GM12874 (cell line): ENCODE measurements at regions not wholly inside any gene's neighbourhood (a gene's known extent, or its start where the extent isn't known, plus 50 kb on each side); places are given as distances from the start of the nearest gene placed in this dataset.

ENCODE experiments used
- TF ChIP-seq, protein P1 (sequence below): IDR thresholded peaks from 2 replicates; pipeline ENCODE4 v1.5.1; 2011; ENCODE audit warnings: low read depth, mild to moderate bottlenecking, control low read depth, low read length, moderate library complexity; ENCODE audit not compliant: insufficient read depth

DNA sequence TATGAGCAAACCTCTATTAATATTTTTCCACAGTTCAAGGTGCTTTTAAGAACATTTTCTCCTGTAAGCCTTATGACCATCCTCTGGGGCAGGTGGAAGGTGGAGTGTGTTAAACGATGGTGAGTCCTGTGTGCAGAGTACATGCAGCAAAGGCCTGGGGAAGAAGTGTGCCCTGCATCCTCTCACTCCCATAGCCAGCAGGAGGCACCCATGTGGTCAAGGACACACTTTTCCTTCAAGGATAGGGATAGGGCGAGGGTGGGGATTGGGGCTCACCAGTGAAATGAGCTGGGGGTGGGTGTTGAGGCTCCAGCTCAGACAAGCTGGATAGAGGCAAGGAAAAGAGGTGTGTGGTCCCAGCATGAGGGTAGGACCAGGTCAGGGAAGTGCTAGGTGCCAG is 120.8 kb upstream of the KCNE2 start:
- TF ChIP-seq, protein P1, sequence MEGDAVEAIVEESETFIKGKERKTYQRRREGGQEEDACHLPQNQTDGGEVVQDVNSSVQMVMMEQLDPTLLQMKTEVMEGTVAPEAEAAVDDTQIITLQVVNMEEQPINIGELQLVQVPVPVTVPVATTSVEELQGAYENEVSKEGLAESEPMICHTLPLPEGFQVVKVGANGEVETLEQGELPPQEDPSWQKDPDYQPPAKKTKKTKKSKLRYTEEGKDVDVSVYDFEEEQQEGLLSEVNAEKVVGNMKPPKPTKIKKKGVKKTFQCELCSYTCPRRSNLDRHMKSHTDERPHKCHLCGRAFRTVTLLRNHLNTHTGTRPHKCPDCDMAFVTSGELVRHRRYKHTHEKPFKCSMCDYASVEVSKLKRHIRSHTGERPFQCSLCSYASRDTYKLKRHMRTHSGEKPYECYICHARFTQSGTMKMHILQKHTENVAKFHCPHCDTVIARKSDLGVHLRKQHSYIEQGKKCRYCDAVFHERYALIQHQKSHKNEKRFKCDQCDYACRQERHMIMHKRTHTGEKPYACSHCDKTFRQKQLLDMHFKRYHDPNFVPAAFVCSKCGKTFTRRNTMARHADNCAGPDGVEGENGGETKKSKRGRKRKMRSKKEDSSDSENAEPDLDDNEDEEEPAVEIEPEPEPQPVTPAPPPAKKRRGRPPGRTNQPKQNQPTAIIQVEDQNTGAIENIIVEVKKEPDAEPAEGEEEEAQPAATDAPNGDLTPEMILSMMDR: no peak

DNA sequence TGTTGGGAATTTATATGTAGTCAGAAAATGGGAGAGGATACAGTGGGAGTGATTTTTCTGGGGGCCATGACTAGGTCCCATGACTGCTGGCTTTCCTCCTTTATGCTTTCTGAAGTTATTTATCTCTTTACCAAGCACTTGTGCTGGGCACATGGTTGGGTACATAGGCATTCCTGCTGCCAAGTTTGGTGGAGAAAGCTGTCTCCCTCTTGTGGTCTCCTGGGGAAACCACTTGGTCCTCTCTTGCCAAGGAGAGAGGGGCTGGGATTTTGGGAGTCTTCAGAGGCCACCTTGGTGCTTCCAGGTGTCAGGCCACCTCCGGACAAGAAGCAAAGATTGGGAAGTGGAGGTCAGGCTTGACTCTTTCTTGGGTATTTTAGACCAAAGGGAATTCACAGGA is 120.2 kb upstream of the KCNE2 start:
- TF ChIP-seq, protein P1: peak; percentile 26; the same call in 1 of the 2 replicates

DNA sequence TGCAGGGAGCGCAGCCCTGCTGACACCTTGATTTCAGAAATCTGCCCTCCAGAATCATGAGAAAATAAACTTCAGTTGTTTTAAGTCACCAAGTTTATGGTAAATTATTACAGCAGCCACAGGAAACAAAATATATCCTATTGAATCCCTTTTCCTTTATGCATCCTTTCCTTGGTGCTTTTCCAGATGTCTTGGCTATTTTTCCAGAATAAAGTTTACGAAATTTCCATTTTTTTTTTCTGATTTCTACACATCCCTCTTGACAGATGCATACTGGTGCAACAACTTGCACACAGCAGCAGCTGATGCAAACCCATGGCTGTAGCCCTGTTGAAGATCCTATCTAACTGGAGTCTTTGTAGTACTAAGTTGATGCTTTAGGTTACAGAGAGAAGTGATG is 111.1 kb upstream of the KCNE2 start:
- TF ChIP-seq, protein P1: no peak

DNA sequence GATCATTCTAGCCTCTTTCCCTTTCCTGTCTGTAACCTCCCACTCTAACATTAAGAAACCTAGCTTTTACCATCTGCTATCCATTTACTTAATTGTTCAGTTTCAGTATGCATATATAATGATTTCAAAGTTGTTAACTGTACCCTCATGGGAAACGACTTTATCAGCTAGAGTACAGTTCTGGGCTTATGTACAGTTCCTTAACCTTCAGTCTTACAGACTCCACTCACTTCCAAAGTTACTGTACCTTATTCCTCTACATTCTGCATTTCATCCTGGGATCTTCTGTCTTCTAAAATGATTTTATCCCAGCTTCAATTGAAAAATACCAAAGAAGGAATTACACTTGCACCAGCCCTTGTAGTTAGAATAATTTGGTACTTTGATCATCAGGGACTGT is 108.7 kb upstream of the KCNE2 start:
- TF ChIP-seq, protein P1: no peak

DNA sequence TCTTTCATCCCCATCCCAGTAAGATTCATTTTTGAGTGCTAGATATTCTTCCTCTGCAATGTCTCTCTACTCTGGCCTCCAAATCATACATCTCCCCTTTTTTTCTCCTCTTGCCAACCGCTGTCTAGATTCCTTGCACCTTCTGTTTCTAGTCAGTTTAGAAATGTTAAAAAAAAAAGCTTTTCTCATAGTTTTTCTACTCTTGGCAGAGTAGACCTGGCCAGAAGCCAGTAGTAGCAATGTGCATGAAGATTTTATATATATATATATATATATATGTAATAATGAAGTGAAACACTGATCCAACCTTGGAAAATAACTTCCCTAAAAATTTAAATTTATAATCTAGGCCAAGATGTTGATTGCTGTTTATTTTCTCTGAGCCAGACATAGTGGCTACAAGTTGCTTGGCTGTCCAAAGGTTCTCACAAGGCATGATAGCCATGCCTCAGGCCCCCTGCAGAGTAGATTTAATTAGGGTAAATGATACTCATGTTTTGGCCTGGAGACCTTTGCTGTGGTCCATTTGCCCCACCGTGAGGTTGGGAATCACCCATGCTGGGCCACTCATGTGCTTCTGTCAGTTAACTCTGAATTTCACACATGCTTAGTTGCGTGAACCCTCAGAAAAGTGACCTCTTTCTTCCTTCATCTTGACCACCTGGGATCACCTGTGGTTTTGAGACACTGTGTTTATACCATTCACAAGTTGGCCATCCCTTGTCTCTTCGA is 103.4 kb upstream of the KCNE2 start:
- TF ChIP-seq, protein P1: no peak

DNA sequence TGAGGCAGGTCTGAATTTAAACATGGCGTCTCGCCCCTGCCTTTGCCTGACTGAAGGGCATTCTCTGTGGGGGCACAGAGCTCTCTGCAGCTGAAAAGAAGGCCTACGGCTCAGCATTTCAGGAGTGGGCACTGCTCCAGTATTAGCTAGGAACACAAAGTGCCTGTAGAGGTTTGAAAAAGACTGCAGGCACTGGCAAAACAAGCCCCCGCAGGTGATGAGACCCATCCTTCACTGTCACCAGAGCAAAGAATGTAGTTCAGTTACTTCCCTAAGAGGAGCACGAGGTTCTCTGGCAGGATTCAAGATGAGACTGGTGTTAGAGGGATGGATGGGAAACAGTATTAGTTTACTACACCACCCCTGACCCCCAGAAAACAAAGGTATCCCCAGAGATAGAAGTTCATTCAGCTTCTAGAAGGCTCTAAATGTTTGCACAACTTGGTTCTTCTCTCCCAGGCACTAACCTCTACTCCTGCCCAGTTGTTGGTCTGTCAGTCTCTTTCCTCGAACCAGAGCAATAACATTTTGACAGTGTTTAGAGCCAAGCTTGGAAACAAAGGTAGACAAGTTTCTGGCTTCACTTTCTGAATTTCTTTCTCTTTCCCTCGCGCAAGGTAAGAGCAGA is 101.9 kb upstream of the KCNE2 start:
- TF ChIP-seq, protein P1: no peak

DNA sequence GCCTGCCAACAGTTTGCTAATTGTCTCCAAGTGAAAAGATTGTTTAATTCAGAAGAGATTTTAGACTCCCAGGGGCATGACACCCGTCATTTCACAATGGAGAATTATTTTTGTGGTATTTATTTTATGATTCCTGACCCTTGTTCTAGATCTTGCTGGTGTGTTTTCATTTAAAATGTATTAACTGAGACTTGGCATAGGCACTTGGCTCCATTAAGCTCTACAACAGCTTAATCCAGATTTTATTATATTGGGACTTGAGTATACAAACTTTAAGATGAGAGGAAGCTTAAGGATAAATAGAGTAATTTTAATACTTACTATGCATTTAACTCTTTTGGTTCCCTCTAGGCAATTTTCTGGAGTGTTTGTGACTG is 101.3 kb upstream of the KCNE2 start:
- TF ChIP-seq, protein P1: no peak
